ENCODE measurements at regions not wholly inside any gene's neighbourhood (a gene's known extent, or its start where the extent isn't known, plus 50 kb on each side); places are given as distances from the start of the nearest gene placed in this dataset.

GRCh38 chr4:18582841-18583240 is 561.3 kb upstream of the LCORL start:
- no peaks in the 10 kb centered on the region; the same call in 1 of the 2 replicates for H3K27me3 ChIP-seq (ENCODE audit: insufficient read depth, low read length)
- H3K4me3 ChIP-seq (ENCODE audit: low read depth, low read length) = no peak overlapping the region
- H3K79me2 ChIP-seq (ENCODE audit: control insufficient read depth, insufficient read depth, low read length, unreplicated experiment) = no peaks in the 10 kb centered on the region
- H2AFZ ChIP-seq (ENCODE audit: low read length, unreplicated experiment) = no peak overlapping the region
- no peaks in the 10 kb centered on the region for H3K36me3 ChIP-seq (ENCODE audit: insufficient read depth, low read length)
- H3K27ac ChIP-seq (ENCODE audit: low read depth, low read length) = no peak overlapping the region
- no peaks in the 10 kb centered on the region for H3K4me1 ChIP-seq (ENCODE audit: control insufficient read depth, insufficient read depth, low read length, unreplicated experiment)

DNA sequence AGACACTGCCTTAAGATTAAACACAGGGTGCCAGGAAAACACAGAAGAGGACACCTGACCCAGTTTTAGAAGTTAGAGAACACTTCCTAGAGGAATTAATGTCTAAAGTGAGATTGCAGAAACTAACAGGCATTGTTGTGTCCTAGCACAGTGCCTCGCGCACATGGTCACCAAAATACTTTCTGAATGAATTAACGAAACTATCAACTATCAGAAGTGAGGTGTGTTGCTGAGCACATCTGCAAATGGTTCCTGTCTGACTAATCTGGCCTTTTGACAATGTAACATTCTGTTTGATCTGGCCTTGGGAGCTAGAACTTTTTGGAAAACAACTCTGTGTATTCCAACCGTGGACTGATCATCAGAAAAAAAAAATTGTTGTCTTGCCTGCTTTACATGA is 556.8 kb upstream of the LCORL start:
- H3K27me3 ChIP-seq (ENCODE audit: insufficient read depth, low read length) = no peaks in the 10 kb centered on the region
- H2AFZ ChIP-seq (ENCODE audit: low read length, unreplicated experiment) = no peak overlapping the region
- no peak overlapping the region for H3K27ac ChIP-seq (ENCODE audit: low read depth, low read length)
- H3K4me3 ChIP-seq (ENCODE audit: low read depth, low read length) = no peak overlapping the region
- H3K36me3 ChIP-seq (ENCODE audit: insufficient read depth, low read length) = no peaks in the 10 kb centered on the region
- H3K79me2 ChIP-seq (ENCODE audit: control insufficient read depth, insufficient read depth, low read length, unreplicated experiment) = no peaks in the 10 kb centered on the region
- no peaks in the 10 kb centered on the region for H3K4me1 ChIP-seq (ENCODE audit: control insufficient read depth, insufficient read depth, low read length, unreplicated experiment)

DNA sequence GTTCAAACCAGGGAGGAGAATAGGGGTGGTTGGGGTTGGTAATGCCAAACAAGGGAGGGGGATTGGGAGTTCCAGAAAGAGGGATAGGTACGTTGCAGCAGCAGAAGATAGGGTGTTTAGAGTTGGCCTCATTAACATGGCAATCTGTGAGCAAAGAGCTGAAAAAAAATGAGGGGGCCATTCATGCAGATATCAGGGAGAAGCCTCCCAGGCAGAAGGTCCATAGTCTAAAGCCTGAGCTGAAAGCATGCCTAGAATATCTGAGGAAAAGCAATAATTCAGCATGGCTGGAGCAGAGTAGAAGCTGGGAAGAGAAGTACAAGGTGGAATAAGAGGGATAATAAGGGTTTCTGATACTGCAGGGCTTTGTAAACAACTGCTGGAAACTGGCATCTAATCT is 550.9 kb upstream of the LCORL start:
- Histone ChIP-seq H2AFZ (ENCODE audit: low read length, unreplicated experiment) (no peak overlapping the region), H3K27me3 (ENCODE audit: insufficient read depth, low read length) (no peaks in the 10 kb centered on the region), H3K27ac (ENCODE audit: low read depth, low read length) (no peak overlapping the region), H3K36me3 (ENCODE audit: insufficient read depth, low read length) (no peaks in the 10 kb centered on the region), H3K79me2 (ENCODE audit: control insufficient read depth, insufficient read depth, low read length, unreplicated experiment) (no peaks in the 10 kb centered on the region), H3K4me3 (ENCODE audit: low read depth, low read length) (no peak overlapping the region), H3K4me1 (ENCODE audit: control insufficient read depth, insufficient read depth, low read length, unreplicated experiment) (no peaks in the 10 kb centered on the region)

DNA sequence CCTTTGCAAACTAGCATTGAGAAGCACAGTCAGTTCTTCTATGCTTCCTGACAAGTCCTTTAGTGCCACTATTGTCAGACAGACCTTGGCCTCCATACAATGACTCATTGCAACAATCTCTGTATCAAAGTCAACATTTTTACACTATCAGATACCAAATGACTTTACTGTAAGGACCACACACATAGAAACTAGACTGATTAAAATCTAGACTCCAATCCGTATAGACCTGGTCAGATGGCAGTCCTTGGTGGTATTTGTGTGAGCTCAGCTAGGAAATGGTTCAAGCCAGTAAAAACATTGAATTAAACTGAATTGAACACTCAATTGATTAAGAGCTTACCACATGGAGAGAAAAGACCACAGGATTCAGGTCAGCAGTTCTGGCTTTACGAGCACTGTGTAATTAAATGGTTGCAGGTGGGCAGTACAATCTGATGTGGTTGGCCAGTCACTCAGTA is 549.8 kb upstream of the LCORL start:
- no peak overlapping the region for H3K4me3 ChIP-seq (ENCODE audit: low read depth, low read length)
- H3K79me2 ChIP-seq (ENCODE audit: control insufficient read depth, insufficient read depth, low read length, unreplicated experiment) = no peaks in the 10 kb centered on the region
- no peak overlapping the region for H2AFZ ChIP-seq (ENCODE audit: low read length, unreplicated experiment)
- no peak overlapping the region for H3K27ac ChIP-seq (ENCODE audit: low read depth, low read length)
- H3K4me1 ChIP-seq (ENCODE audit: control insufficient read depth, insufficient read depth, low read length, unreplicated experiment) = no peaks in the 10 kb centered on the region
- no peaks in the 10 kb centered on the region for H3K36me3 ChIP-seq (ENCODE audit: insufficient read depth, low read length)
- H3K27me3 ChIP-seq (ENCODE audit: insufficient read depth, low read length) = no peaks in the 10 kb centered on the region

GRCh38 chr4:18570370-18570769 is 548.8 kb upstream of the LCORL start:
- no peak overlapping the region for H3K4me3 ChIP-seq (ENCODE audit: low read depth, low read length)
- H3K27ac ChIP-seq (ENCODE audit: low read depth, low read length) = no peak overlapping the region
- H3K79me2 ChIP-seq (ENCODE audit: control insufficient read depth, insufficient read depth, low read length, unreplicated experiment) = no peaks in the 10 kb centered on the region
- H3K4me1 ChIP-seq (ENCODE audit: control insufficient read depth, insufficient read depth, low read length, unreplicated experiment) = no peaks in the 10 kb centered on the region
- H2AFZ ChIP-seq (ENCODE audit: low read length, unreplicated experiment) = no peak overlapping the region
- H3K36me3 ChIP-seq (ENCODE audit: insufficient read depth, low read length) = no peaks in the 10 kb centered on the region
- H3K27me3 ChIP-seq (ENCODE audit: insufficient read depth, low read length) = no peaks in the 10 kb centered on the region

GRCh38 chr4:18568600-18568999 is 547.0 kb upstream of the LCORL start:
- Histone ChIP-seq H3K4me1 (ENCODE audit: control insufficient read depth, insufficient read depth, low read length, unreplicated experiment) (no peaks in the 10 kb centered on the region), H3K4me3 (ENCODE audit: low read depth, low read length) (no peak overlapping the region), H3K36me3 (ENCODE audit: insufficient read depth, low read length) (no peaks in the 10 kb centered on the region), H2AFZ (ENCODE audit: low read length, unreplicated experiment) (no peak overlapping the region), H3K79me2 (ENCODE audit: control insufficient read depth, insufficient read depth, low read length, unreplicated experiment) (no peaks in the 10 kb centered on the region), H3K27ac (ENCODE audit: low read depth, low read length) (no peak overlapping the region), H3K27me3 (ENCODE audit: insufficient read depth, low read length) (no peaks in the 10 kb centered on the region)

GRCh38 chr4:18566970-18567799 is 545.6 kb upstream of the LCORL start:
- no peaks in the 10 kb centered on the region for H3K27me3 ChIP-seq (ENCODE audit: insufficient read depth, low read length)
- no peaks in the 10 kb centered on the region for H3K36me3 ChIP-seq (ENCODE audit: insufficient read depth, low read length)
- H3K4me1 ChIP-seq (ENCODE audit: control insufficient read depth, insufficient read depth, low read length, unreplicated experiment) = no peaks in the 10 kb centered on the region
- H2AFZ ChIP-seq (ENCODE audit: low read length, unreplicated experiment) = no peak overlapping the region
- H3K79me2 ChIP-seq (ENCODE audit: control insufficient read depth, insufficient read depth, low read length, unreplicated experiment) = no peaks in the 10 kb centered on the region
- H3K4me3 ChIP-seq (ENCODE audit: low read depth, low read length) = no peak overlapping the region
- no peak overlapping the region for H3K27ac ChIP-seq (ENCODE audit: low read depth, low read length)

- Histone ChIP-seq H3K79me2 (ENCODE audit: control insufficient read depth, insufficient read depth, low read length, unreplicated experiment) (no peaks in the 10 kb centered on the region), H3K36me3 (ENCODE audit: insufficient read depth, low read length) (no peaks in the 10 kb centered on the region), H3K27ac (ENCODE audit: low read depth, low read length) (no peak overlapping the region), H3K4me3 (ENCODE audit: low read depth, low read length) (no peak overlapping the region), H2AFZ (ENCODE audit: low read length, unreplicated experiment) (no peak overlapping the region), H3K4me1 (ENCODE audit: control insufficient read depth, insufficient read depth, low read length, unreplicated experiment) (no peaks in the 10 kb centered on the region), H3K27me3 (ENCODE audit: insufficient read depth, low read length) (no peaks in the 10 kb centered on the region)
Measured at GRCh38 chr4:18559492-18559891, 537.9 kb upstream of the LCORL start.

DNA sequence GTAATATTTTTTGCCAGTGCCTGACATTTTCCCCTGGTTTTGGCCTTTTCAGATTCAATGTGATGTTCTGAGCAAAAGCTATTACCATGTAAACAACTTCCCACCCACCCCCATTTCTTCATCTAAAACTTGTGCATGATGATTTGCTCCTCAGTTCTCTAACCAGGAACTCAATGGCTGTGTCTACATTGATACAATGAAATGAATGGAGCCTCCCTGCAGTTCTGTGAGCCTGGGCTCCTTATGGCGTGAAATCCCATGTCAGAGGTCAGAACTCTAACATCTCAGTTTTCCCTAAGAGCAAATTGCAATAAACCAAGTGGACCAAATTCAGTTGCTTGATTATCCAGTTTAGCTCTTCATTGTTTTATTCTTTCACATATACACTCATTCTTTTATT is 534.8 kb upstream of the LCORL start:
- Histone ChIP-seq H3K79me2 (ENCODE audit: control insufficient read depth, insufficient read depth, low read length, unreplicated experiment) (no peaks in the 10 kb centered on the region), H3K4me3 (ENCODE audit: low read depth, low read length) (no peak overlapping the region), H3K36me3 (ENCODE audit: insufficient read depth, low read length) (no peaks in the 10 kb centered on the region), H3K27me3 (ENCODE audit: insufficient read depth, low read length) (no peaks in the 10 kb centered on the region), H3K27ac (ENCODE audit: low read depth, low read length) (no peak overlapping the region), H3K4me1 (ENCODE audit: control insufficient read depth, insufficient read depth, low read length, unreplicated experiment) (no peaks in the 10 kb centered on the region), H2AFZ (ENCODE audit: low read length, unreplicated experiment) (no peak overlapping the region)

- Histone ChIP-seq H3K27ac (ENCODE audit: low read depth, low read length) (no peak overlapping the region), H3K4me1 (ENCODE audit: control insufficient read depth, insufficient read depth, low read length, unreplicated experiment) (no peaks in the 10 kb centered on the region), H2AFZ (ENCODE audit: low read length, unreplicated experiment) (no peak overlapping the region), H3K27me3 (ENCODE audit: insufficient read depth, low read length) (no peaks in the 10 kb centered on the region), H3K4me3 (ENCODE audit: low read depth, low read length) (no peak overlapping the region), H3K79me2 (ENCODE audit: control insufficient read depth, insufficient read depth, low read length, unreplicated experiment) (no peaks in the 10 kb centered on the region), H3K36me3 (ENCODE audit: insufficient read depth, low read length) (no peaks in the 10 kb centered on the region)
Measured at GRCh38 chr4:18540349-18540748, 518.8 kb upstream of the LCORL start.

DNA sequence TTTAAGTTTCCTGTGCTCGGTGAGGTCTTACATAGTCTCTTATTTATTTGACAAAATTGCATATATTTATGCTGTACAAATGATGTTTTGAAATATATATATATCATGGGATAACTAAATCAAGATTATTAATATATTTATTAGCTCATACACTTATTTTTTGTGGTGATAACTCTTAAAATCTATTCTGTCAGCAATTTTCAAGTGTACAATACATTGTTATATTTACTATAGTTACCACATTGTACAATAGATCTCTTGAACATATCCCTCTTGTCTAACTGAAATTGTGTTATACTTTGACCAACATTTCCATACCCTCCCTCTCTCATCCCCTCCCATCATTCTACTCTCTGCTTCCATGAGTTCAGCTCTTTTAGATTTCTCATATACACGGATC is 516.6 kb upstream of the LCORL start:
- Histone ChIP-seq H3K79me2 (ENCODE audit: control insufficient read depth, insufficient read depth, low read length, unreplicated experiment) (no peaks in the 10 kb centered on the region), H3K27ac (ENCODE audit: low read depth, low read length) (no peak overlapping the region), H3K4me3 (ENCODE audit: low read depth, low read length) (no peak overlapping the region)

More for the DNA sequence above, 516.6 kb upstream of the LCORL start:
- Histone ChIP-seq H3K27me3 (ENCODE audit: insufficient read depth, low read length) (no peaks in the 10 kb centered on the region), H3K36me3 (ENCODE audit: insufficient read depth, low read length) (no peaks in the 10 kb centered on the region), H3K4me1 (ENCODE audit: control insufficient read depth, insufficient read depth, low read length, unreplicated experiment) (no peaks in the 10 kb centered on the region), H2AFZ (ENCODE audit: low read length, unreplicated experiment) (no peak overlapping the region)

Data from ACC112 (cell line).